H9 (cell line): ENCODE measurements at regions not wholly inside any gene's neighbourhood (a gene's known extent, or its start where the extent isn't known, plus 50 kb on each side); places are given as distances from the start of the nearest gene placed in this dataset.

Experiments used
- DNase-seq: peaks from one replicate; pipeline ENCODE4 v3.0.0-alpha.2; 2017
- H2AFZ ChIP-seq: one replicate; pipeline ENCODE4 v1.6.1; 2013; ENCODE audit warnings: mild to moderate bottlenecking, low read length, control low read depth, moderate library complexity
- H2AK5ac ChIP-seq: 2 replicates; pipeline ENCODE4 v1.6.1; 2013; ENCODE audit warnings: low read length, control low read depth, mixed read lengths; ENCODE audit not compliant: insufficient read length
- H2BK120ac ChIP-seq: one replicate; pipeline ENCODE4 v1.6.1; 2013; ENCODE audit warnings: low read depth, mild to moderate bottlenecking, low read length, control low read depth, inconsistent platforms; ENCODE audit not compliant: poor library complexity, severe bottlenecking
- H2BK12ac ChIP-seq: 2 replicates; pipeline ENCODE4 v1.6.1; 2013; ENCODE audit warnings: low read length, control low read depth, mixed read lengths, low read depth; ENCODE audit not compliant: insufficient read length
- H2BK15ac ChIP-seq: 2 replicates; pipeline ENCODE4 v1.6.1; 2013; ENCODE audit warnings: low read depth, low read length, control low read depth
- H2BK20ac ChIP-seq: one replicate; pipeline ENCODE4 v1.6.1; 2013; ENCODE audit warnings: low read depth, mild to moderate bottlenecking, low read length, control low read depth, inconsistent platforms; ENCODE audit not compliant: poor library complexity, severe bottlenecking
- H2BK5ac ChIP-seq: 2 replicates; pipeline ENCODE4 v1.6.1; 2013; ENCODE audit warnings: low read length, control low read depth, mixed read lengths; ENCODE audit not compliant: insufficient read length
- H3K14ac ChIP-seq: 2 replicates; pipeline ENCODE4 v1.6.1; 2013; ENCODE audit warnings: low read length, control low read depth; ENCODE audit not compliant: insufficient read depth
- H3K18ac ChIP-seq: 2 replicates; pipeline ENCODE4 v1.6.1; 2013; ENCODE audit warnings: low read depth, mild to moderate bottlenecking, mixed read lengths, low read length, control low read depth; ENCODE audit not compliant: insufficient read length
- H3K23ac ChIP-seq: 2 replicates; pipeline ENCODE4 v1.6.1; 2013; ENCODE audit warnings: low read length, control low read depth, mixed read lengths, low read depth; ENCODE audit not compliant: insufficient read length
- H3K23me2 ChIP-seq: 2 replicates; pipeline ENCODE4 v1.6.1; 2013; ENCODE audit warnings: low read depth, mild to moderate bottlenecking, mixed read lengths, low read length, control low read depth; ENCODE audit not compliant: insufficient read length, poor library complexity, severe bottlenecking
- H3K27ac ChIP-seq: 2 replicates; pipeline ENCODE4 v1.5.1; 2013; ENCODE audit warnings: low read length, control low read depth, mixed read lengths, low read depth; ENCODE audit not compliant: insufficient read length
- H3K27me3 ChIP-seq: 2 replicates; pipeline ENCODE4 v1.6.1; 2013; ENCODE audit warnings: low read length, control low read depth, inconsistent platforms; ENCODE audit not compliant: insufficient read depth
- H3K4ac ChIP-seq: 2 replicates; pipeline ENCODE4 v1.6.1; 2013; ENCODE audit warnings: low read depth, mild to moderate bottlenecking, control low read depth, inconsistent platforms, low read length, moderate library complexity
- H3K4me1 ChIP-seq: 2 replicates; pipeline ENCODE4 v1.6.1; 2013; ENCODE audit warnings: low read length, control low read depth, inconsistent platforms; ENCODE audit not compliant: insufficient read depth
- H3K4me2 ChIP-seq: 2 replicates; pipeline ENCODE4 v1.6.1; 2013; ENCODE audit warnings: low read length, control low read depth, mixed read lengths; ENCODE audit not compliant: insufficient read length, insufficient read depth
- H3K56ac ChIP-seq: 2 replicates; pipeline ENCODE4 v1.6.1; 2013; ENCODE audit warnings: low read depth, mild to moderate bottlenecking, mixed read lengths, low read length, control low read depth; ENCODE audit not compliant: insufficient read length
- H3K79me1 ChIP-seq: 2 replicates; pipeline ENCODE4 v1.6.1; 2013; ENCODE audit warnings: low read depth, mild to moderate bottlenecking, moderate library complexity, low read length, control low read depth, inconsistent platforms; ENCODE audit not compliant: insufficient read depth, poor library complexity, severe bottlenecking
- H3K79me2 ChIP-seq: 2 replicates; pipeline ENCODE4 v1.6.1; 2013; ENCODE audit warnings: low read length, control low read depth, inconsistent platforms; ENCODE audit not compliant: insufficient read depth
- H3K9ac ChIP-seq: 2 replicates; pipeline ENCODE4 v1.6.1; 2013; ENCODE audit warnings: low read length, control low read depth, mixed read lengths; ENCODE audit not compliant: insufficient read length; ENCODE audit errors: extremely low read depth
- H3K9me3 ChIP-seq: one replicate; pipeline ENCODE4 v1.6.1; 2013; ENCODE audit warnings: low read depth, low read length, inconsistent platforms; ENCODE audit not compliant: control insufficient read depth
- H3T11ph ChIP-seq: one replicate; pipeline ENCODE4 v1.6.1; 2013; ENCODE audit warnings: mild to moderate bottlenecking, low read length, control low read depth, inconsistent platforms
- H4K20me1 ChIP-seq: one replicate; pipeline ENCODE4 v1.6.1; 2013; ENCODE audit not compliant: control insufficient read depth, insufficient read length, insufficient read depth
- H4K5ac ChIP-seq: 2 replicates; pipeline ENCODE4 v1.6.1; 2013; ENCODE audit warnings: low read depth, mild to moderate bottlenecking, mixed read lengths, low read length, control low read depth; ENCODE audit not compliant: insufficient read length
- H4K8ac ChIP-seq: replicated peaks from 2 replicates; pipeline ENCODE4 v1.6.1; 2013; ENCODE audit warnings: low read length, control low read depth, mixed read lengths, low read depth; ENCODE audit not compliant: insufficient read length
- H4K91ac ChIP-seq: 2 replicates; pipeline ENCODE4 v1.6.1; 2013; ENCODE audit warnings: low read depth, mild to moderate bottlenecking, moderate library complexity, mixed read lengths, low read length, control low read depth; ENCODE audit not compliant: insufficient read length
- H3K27ac Mint-ChIP-seq, 3 experiments: 2 replicates in 2 of 3; 3 replicates in 1 of 3; pipeline ENCODE4 v1.8.0; 2020 to 2021; ENCODE audit warnings: mixed read lengths in 3 of 3, mild to moderate bottlenecking in 1 of 3, moderate library complexity in 1 of 3
- H3K27me3 Mint-ChIP-seq: 2 replicates; pipeline ENCODE4 v1.8.0; 2021; ENCODE audit warnings: low read depth, mild to moderate bottlenecking, moderate library complexity, mixed read lengths
- H3K36me3 Mint-ChIP-seq, 3 experiments: 2 replicates in 2 of 3; 3 replicates in 1 of 3; pipeline ENCODE4 v1.8.0; 2020 to 2021; ENCODE audit warnings: low read depth in 3 of 3, mixed read lengths in 3 of 3; ENCODE audit not compliant: insufficient read depth in 1 of 3
- H3K4me1 Mint-ChIP-seq, 2 experiments: 2 replicates each; pipeline ENCODE4 v1.8.0; 2020; ENCODE audit warnings: mixed read lengths in 2 of 2
- H3K4me3 Mint-ChIP-seq, 2 experiments: 2 replicates in 1 of 2; 3 replicates in 1 of 2; pipeline ENCODE4 v1.8.0; 2020 to 2021; ENCODE audit warnings: mild to moderate bottlenecking in 2 of 2, mixed read lengths in 2 of 2, moderate library complexity in 1 of 2
- H3K9me3 Mint-ChIP-seq, 2 experiments: 2 replicates in 1 of 2; 3 replicates in 1 of 2; pipeline ENCODE4 v1.8.0; 2020; ENCODE audit warnings: mild to moderate bottlenecking in 2 of 2, mixed read lengths in 2 of 2, moderate library complexity in 1 of 2
- WGBS: extraction: QIAGEN DNeasy Blood & Tissue Kit; methylation state at CpG from one replicate; pipeline ENCODE4 v1.1.7; 2013; ENCODE audit warnings: missing lambda C conversion rate, low lambda C conversion rate, mixed read lengths; ENCODE audit not compliant: insufficient read length; ENCODE audit errors: extremely low coverage; 5-methylcytosine and 5-hydroxymethylcytosine counted together
- TF ChIP-seq, protein P1 (sequence below): fragments of 200-600 bp; sonication (generic); conservative IDR thresholded peaks from 3 replicates; pipeline ENCODE4 v1.8.0; 2021; ENCODE audit warnings: antibody characterized with exemption, mild to moderate bottlenecking

DNA sequence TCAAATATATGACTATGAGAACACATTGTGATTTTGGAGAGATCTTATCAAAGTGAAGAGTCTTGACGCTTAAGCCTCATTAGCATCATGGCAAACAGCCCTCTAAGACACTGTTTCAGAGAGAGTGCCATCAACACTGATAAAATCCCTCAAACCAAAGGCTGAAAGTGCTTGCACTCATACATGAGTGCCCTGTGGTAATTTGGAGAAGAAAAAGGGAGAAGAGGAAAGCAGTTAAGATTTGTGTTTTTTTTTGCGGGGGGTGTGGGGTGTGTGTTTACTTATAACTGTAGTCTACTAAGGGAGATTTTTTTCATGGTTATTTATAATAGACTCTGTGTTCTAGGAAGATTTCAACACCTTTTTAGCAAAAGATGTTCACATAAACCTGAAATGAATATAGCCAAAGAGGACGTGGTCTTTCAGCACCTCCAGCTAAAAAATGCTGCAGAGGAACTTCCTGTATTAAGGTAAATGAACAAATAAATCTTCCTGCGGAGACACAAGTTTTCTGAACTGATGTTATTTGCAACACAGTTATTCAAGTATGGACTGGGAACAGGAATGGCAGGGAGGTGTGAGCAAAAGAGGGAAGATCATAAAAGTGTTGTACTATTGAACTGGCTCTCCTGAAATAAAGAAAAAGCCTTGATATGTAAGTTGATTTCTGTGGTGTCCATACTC, 81.9 kb upstream of the TGFBR2 start:
- Histone ChIP-seq H2BK120ac (no peak overlapping the region), H2AK5ac (no peak overlapping the region), H3K23me2 (no peaks in the 10 kb centered on the region), H3T11ph (no peak overlapping the region), H3K9me3 (no peaks in the 10 kb centered on the region), H2AFZ (no peak overlapping the region), H3K4me2 (no peak overlapping the region), H3K14ac (no peak overlapping the region), H3K27me3 (no peaks in the 10 kb centered on the region), H3K56ac (no peak overlapping the region), H3K23ac (no peak overlapping the region), H2BK5ac (no peak overlapping the region), H2BK12ac (no peak overlapping the region), H2BK20ac (no peak overlapping the region), H4K20me1 (no peaks in the 10 kb centered on the region), H3K4ac (no peak overlapping the region), H3K4me1 (no peaks in the 10 kb centered on the region), H3K79me2 (no peaks in the 10 kb centered on the region), H3K27ac (no peak overlapping the region), H4K8ac (no peak overlapping the region), H2BK15ac (no peak overlapping the region), H3K9ac (no peak overlapping the region), H3K79me1 (no peaks in the 10 kb centered on the region), H3K18ac (no peak overlapping the region), H4K91ac (no peak overlapping the region), H4K5ac (no peak overlapping the region)
- 100% methylated on average over 1 of the region's 4 CpGs for WGBS
- H3K4me3 Mint-ChIP-seq: no peak overlapping the region
- DNase-seq: no peak
- TF ChIP-seq, protein P1, sequence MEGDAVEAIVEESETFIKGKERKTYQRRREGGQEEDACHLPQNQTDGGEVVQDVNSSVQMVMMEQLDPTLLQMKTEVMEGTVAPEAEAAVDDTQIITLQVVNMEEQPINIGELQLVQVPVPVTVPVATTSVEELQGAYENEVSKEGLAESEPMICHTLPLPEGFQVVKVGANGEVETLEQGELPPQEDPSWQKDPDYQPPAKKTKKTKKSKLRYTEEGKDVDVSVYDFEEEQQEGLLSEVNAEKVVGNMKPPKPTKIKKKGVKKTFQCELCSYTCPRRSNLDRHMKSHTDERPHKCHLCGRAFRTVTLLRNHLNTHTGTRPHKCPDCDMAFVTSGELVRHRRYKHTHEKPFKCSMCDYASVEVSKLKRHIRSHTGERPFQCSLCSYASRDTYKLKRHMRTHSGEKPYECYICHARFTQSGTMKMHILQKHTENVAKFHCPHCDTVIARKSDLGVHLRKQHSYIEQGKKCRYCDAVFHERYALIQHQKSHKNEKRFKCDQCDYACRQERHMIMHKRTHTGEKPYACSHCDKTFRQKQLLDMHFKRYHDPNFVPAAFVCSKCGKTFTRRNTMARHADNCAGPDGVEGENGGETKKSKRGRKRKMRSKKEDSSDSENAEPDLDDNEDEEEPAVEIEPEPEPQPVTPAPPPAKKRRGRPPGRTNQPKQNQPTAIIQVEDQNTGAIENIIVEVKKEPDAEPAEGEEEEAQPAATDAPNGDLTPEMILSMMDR: no peak
- peaks cover 0 to 2% of the 10 kb centered on the region in 2 experiments; a peak in 3 of 4 replicates for H3K4me1 Mint-ChIP-seq
- no peaks in the 10 kb centered on the region for H3K36me3 Mint-ChIP-seq
- H3K9me3 Mint-ChIP-seq: peaks cover 0 to 2% of the 10 kb centered on the region in 2 experiments; a peak in 1 of 5 replicates
- no peaks in the 10 kb centered on the region for H3K27me3 Mint-ChIP-seq
- H3K27ac Mint-ChIP-seq: no peak overlapping the region
